ENCODE measurements at regions not wholly inside any gene's neighbourhood (a gene's known extent, or its start where the extent isn't known, plus 50 kb on each side); places are given as distances from the start of the nearest gene placed in this dataset.
A peak's percentile ranks its signal among the peaks of the same experiment; 100 is the strongest.

- Histone ChIP-seq H3K9me3 (ENCODE audit: control insufficient read depth in 2 of 2, insufficient read depth in 1 of 2, low read depth in 1 of 2, low read length in 1 of 2) (no peaks in the 10 kb centered on the region), H3K36me3 (ENCODE audit: control insufficient read depth in 3 of 3, insufficient read depth in 2 of 3, low read depth in 1 of 3, low read length in 3 of 3) (no peaks in the 10 kb centered on the region), H3K4me1 (ENCODE audit: control insufficient read depth in 3 of 3, insufficient read depth in 2 of 3, low read depth in 1 of 3, low read length in 2 of 3) (no peaks in the 10 kb centered on the region), H3K27me3 (ENCODE audit: control insufficient read depth in 3 of 3, insufficient read depth in 3 of 3, low read length in 3 of 3) (no peaks in the 10 kb centered on the region), H3K4me3 (ENCODE audit: low read depth in 1 of 3, low read length in 3 of 3) (no peak overlapping the region), H3K27ac (ENCODE audit: low read depth in 1 of 3, low read length in 2 of 3) (no peak overlapping the region)
- 38 to 80% (median 50%) methylated on average over 1 of the region's 1 CpG for WGBS, 3 donors
- FAIRE-seq (no peak), DNase-seq (no peak)
Measured at GRCh38 chr10:33883881-33884280, 549.4 kb upstream of the NRP1 start.

GRCh38 chr10:33882996-33883395, 548.5 kb upstream of the NRP1 start:
- H3K4me1 ChIP-seq (ENCODE audit: control insufficient read depth in 3 of 3, insufficient read depth in 2 of 3, low read depth in 1 of 3, low read length in 2 of 3), result no peaks in the 10 kb centered on the region
- no peak overlapping the region for H3K4me3 ChIP-seq (ENCODE audit: low read depth in 1 of 3, low read length in 3 of 3)
- no peaks in the 10 kb centered on the region for H3K27me3 ChIP-seq (ENCODE audit: control insufficient read depth in 3 of 3, insufficient read depth in 3 of 3, low read length in 3 of 3)
- DNase-seq, result no peak
- H3K36me3 ChIP-seq (ENCODE audit: control insufficient read depth in 3 of 3, insufficient read depth in 2 of 3, low read depth in 1 of 3, low read length in 3 of 3), result no peaks in the 10 kb centered on the region
- WGBS, 3 donors, result 73 to 91% (median 77%) methylated on average over 1 of the region's 1 CpG
- no peaks in the 10 kb centered on the region for H3K9me3 ChIP-seq (ENCODE audit: control insufficient read depth in 2 of 2, insufficient read depth in 1 of 2, low read depth in 1 of 2, low read length in 1 of 2)
- H3K27ac ChIP-seq (ENCODE audit: low read depth in 1 of 3, low read length in 2 of 3), result no peak overlapping the region
- no peak for FAIRE-seq

GRCh38 chr10:33880291-33880690, 545.8 kb upstream of the NRP1 start:
- FAIRE-seq (no peak), DNase-seq (no peak)
- Histone ChIP-seq H3K4me1 (ENCODE audit: control insufficient read depth in 3 of 3, insufficient read depth in 2 of 3, low read depth in 1 of 3, low read length in 2 of 3) (peaks cover 0 to 10% (median 0%) of the 10 kb centered on the region in 3 donors), H3K27ac (ENCODE audit: low read depth in 1 of 3, low read length in 2 of 3) (no peak overlapping the region), H3K27me3 (ENCODE audit: control insufficient read depth in 3 of 3, insufficient read depth in 3 of 3, low read length in 3 of 3) (no peaks in the 10 kb centered on the region), H3K36me3 (ENCODE audit: control insufficient read depth in 3 of 3, insufficient read depth in 2 of 3, low read depth in 1 of 3, low read length in 3 of 3) (no peaks in the 10 kb centered on the region), H3K4me3 (ENCODE audit: low read depth in 1 of 3, low read length in 3 of 3) (no peak overlapping the region), H3K9me3 (ENCODE audit: control insufficient read depth in 2 of 2, insufficient read depth in 1 of 2, low read depth in 1 of 2, low read length in 1 of 2) (no peaks in the 10 kb centered on the region)
- WGBS, 3 donors, result 91 to 94% (median 92%) methylated on average over 5 of the region's 5 CpGs

- FAIRE-seq (no peak), DNase-seq (no peak)
- no peaks in the 10 kb centered on the region for H3K9me3 ChIP-seq (ENCODE audit: control insufficient read depth in 2 of 2, insufficient read depth in 1 of 2, low read depth in 1 of 2, low read length in 1 of 2)
- H3K4me3 ChIP-seq (ENCODE audit: low read depth in 1 of 3, low read length in 3 of 3), result no peak overlapping the region
- no peaks in the 10 kb centered on the region for H3K27me3 ChIP-seq (ENCODE audit: control insufficient read depth in 3 of 3, insufficient read depth in 3 of 3, low read length in 3 of 3)
- H3K27ac ChIP-seq (ENCODE audit: low read depth in 1 of 3, low read length in 2 of 3), result no peak overlapping the region
- H3K36me3 ChIP-seq (ENCODE audit: control insufficient read depth in 3 of 3, insufficient read depth in 2 of 3, low read depth in 1 of 3, low read length in 3 of 3), result no peaks in the 10 kb centered on the region
- 93 to 96% (median 94%) methylated on average over 10 of the region's 10 CpGs for WGBS, 3 donors
- peaks cover 0 to 10% (median 0%) of the 10 kb centered on the region in 3 donors for H3K4me1 ChIP-seq (ENCODE audit: control insufficient read depth in 3 of 3, insufficient read depth in 2 of 3, low read depth in 1 of 3, low read length in 2 of 3)
Measured at GRCh38 chr10:33878238-33878786, 543.8 kb upstream of the NRP1 start.

GRCh38 chr10:33876584-33877400, 542.3 kb upstream of the NRP1 start:
- Histone ChIP-seq H3K36me3 (ENCODE audit: control insufficient read depth in 3 of 3, insufficient read depth in 2 of 3, low read depth in 1 of 3, low read length in 3 of 3) (no peaks in the 10 kb centered on the region), H3K27me3 (ENCODE audit: control insufficient read depth in 3 of 3, insufficient read depth in 3 of 3, low read length in 3 of 3) (no peaks in the 10 kb centered on the region), H3K27ac (ENCODE audit: low read depth in 1 of 3, low read length in 2 of 3) (peak overlapping the region in 1 of 3 donors; percentile 82), H3K4me1 (ENCODE audit: control insufficient read depth in 3 of 3, insufficient read depth in 2 of 3, low read depth in 1 of 3, low read length in 2 of 3) (peaks cover 0 to 10% (median 0%) of the 10 kb centered on the region in 3 donors), H3K9me3 (ENCODE audit: control insufficient read depth in 2 of 2, insufficient read depth in 1 of 2, low read depth in 1 of 2, low read length in 1 of 2) (no peaks in the 10 kb centered on the region), H3K4me3 (ENCODE audit: low read depth in 1 of 3, low read length in 3 of 3) (no peak overlapping the region)
- FAIRE-seq, result no peak
- DNase-seq, result peak; percentile 89 to 94
- WGBS, 3 donors, result 43 to 66% (median 46%) methylated on average over 9 of the region's 9 CpGs

GRCh38 chr10:33875924-33876583, 541.6 kb upstream of the NRP1 start:
- no peak overlapping the region for H3K4me3 ChIP-seq (ENCODE audit: low read depth in 1 of 3, low read length in 3 of 3)
- 24 to 71% (median 47%) methylated on average over 9 of the region's 9 CpGs for WGBS, 3 donors
- DNase-seq (no peak), FAIRE-seq (no peak)
- H3K36me3 ChIP-seq (ENCODE audit: control insufficient read depth in 3 of 3, insufficient read depth in 2 of 3, low read depth in 1 of 3, low read length in 3 of 3), result no peaks in the 10 kb centered on the region
- no peaks in the 10 kb centered on the region for H3K9me3 ChIP-seq (ENCODE audit: control insufficient read depth in 2 of 2, insufficient read depth in 1 of 2, low read depth in 1 of 2, low read length in 1 of 2)
- H3K4me1 ChIP-seq (ENCODE audit: control insufficient read depth in 3 of 3, insufficient read depth in 2 of 3, low read depth in 1 of 3, low read length in 2 of 3), result peaks cover 0 to 10% (median 0%) of the 10 kb centered on the region in 3 donors
- no peaks in the 10 kb centered on the region for H3K27me3 ChIP-seq (ENCODE audit: control insufficient read depth in 3 of 3, insufficient read depth in 3 of 3, low read length in 3 of 3)
- peak overlapping the region in 2 of 3 donors; percentile 51 to 82 for H3K27ac ChIP-seq (ENCODE audit: low read depth in 1 of 3, low read length in 2 of 3)

GRCh38 chr10:33871061-33871956, 536.8 kb upstream of the NRP1 start:
- Histone ChIP-seq H3K27me3 (ENCODE audit: control insufficient read depth in 3 of 3, insufficient read depth in 3 of 3, low read length in 3 of 3) (no peaks in the 10 kb centered on the region), H3K4me1 (ENCODE audit: control insufficient read depth in 3 of 3, insufficient read depth in 2 of 3, low read depth in 1 of 3, low read length in 2 of 3) (peaks cover 0 to 6% (median 0%) of the 10 kb centered on the region in 3 donors), H3K9me3 (ENCODE audit: control insufficient read depth in 2 of 2, insufficient read depth in 1 of 2, low read depth in 1 of 2, low read length in 1 of 2) (no peaks in the 10 kb centered on the region), H3K4me3 (ENCODE audit: low read depth in 1 of 3, low read length in 3 of 3) (no peak overlapping the region), H3K36me3 (ENCODE audit: control insufficient read depth in 3 of 3, insufficient read depth in 2 of 3, low read depth in 1 of 3, low read length in 3 of 3) (no peaks in the 10 kb centered on the region), H3K27ac (ENCODE audit: low read depth in 1 of 3, low read length in 2 of 3) (no peak overlapping the region)
- FAIRE-seq, result no peak
- no peak for DNase-seq
- WGBS, 3 donors, result 69 to 91% (median 87%) methylated on average over 5 of the region's 5 CpGs

GRCh38 chr10:33869481-33869880, 535.0 kb upstream of the NRP1 start:
- Histone ChIP-seq H3K27me3 (ENCODE audit: control insufficient read depth in 3 of 3, insufficient read depth in 3 of 3, low read length in 3 of 3) (no peaks in the 10 kb centered on the region), H3K4me1 (ENCODE audit: control insufficient read depth in 3 of 3, insufficient read depth in 2 of 3, low read depth in 1 of 3, low read length in 2 of 3) (no peaks in the 10 kb centered on the region), H3K36me3 (ENCODE audit: control insufficient read depth in 3 of 3, insufficient read depth in 2 of 3, low read depth in 1 of 3, low read length in 3 of 3) (no peaks in the 10 kb centered on the region), H3K27ac (ENCODE audit: low read depth in 1 of 3, low read length in 2 of 3) (no peak overlapping the region), H3K4me3 (ENCODE audit: low read depth in 1 of 3, low read length in 3 of 3) (no peak overlapping the region), H3K9me3 (ENCODE audit: control insufficient read depth in 2 of 2, insufficient read depth in 1 of 2, low read depth in 1 of 2, low read length in 1 of 2) (no peaks in the 10 kb centered on the region)
- no peak for DNase-seq
- 71 to 90% (median 80%) methylated on average over 2 of the region's 2 CpGs for WGBS, 3 donors
- FAIRE-seq, result no peak

Data from small intestine (tissue), 7 donors.